IMR-90 (cell line): ENCODE measurements at regions not wholly inside any gene's neighbourhood (a gene's known extent, or its start where the extent isn't known, plus 50 kb on each side); places are given as distances from the start of the nearest gene placed in this dataset.

Source experiments
- ATAC-seq: fragments of 200-7000 bp; cut with Tn5 transposase; 2 replicates; pipeline ENCODE4 v1.9.1; 2020; ENCODE audit warnings: low read depth, mild to moderate bottlenecking, moderate library complexity
- BruUV-seq: library from RNA; stranded (reverse); fragments of 400-500 nt; replicated peaks from 2 replicates; lab custom pipeline; 2021; lab: Mats Ljungman, UMichigan
- CTCF ChIA-PET: fragments of 300-600 bp; formaldehyde crosslinking; extraction: SDS; loops from one replicate; lab custom pipeline; 2021; ENCODE audit warnings: antibody characterized with exemption; lab: Yijun Ruan, JAX
- POLR2A ChIA-PET: fragments of 300-600 bp; sonication (Branson Sonifier 250); formaldehyde crosslinking; loops from one replicate; lab custom pipeline; 2022; ENCODE audit warnings: antibody characterized with exemption; ENCODE audit not compliant: unreplicated experiment; lab: Charles Lee
- DNase-seq: peaks from one replicate; pipeline ENCODE4 v3.0.0; 2013
- H2AFZ ChIP-seq: replicated peaks from 2 replicates; pipeline ENCODE3; 2013; ENCODE audit warnings: low read length, mild to moderate bottlenecking; ENCODE audit not compliant: poor library complexity
- H2AK5ac ChIP-seq: 2 replicates; pipeline ENCODE4 v1.6.1; 2013; ENCODE audit warnings: low read depth, low read length, inconsistent platforms
- H2AK9ac ChIP-seq: replicated peaks from 2 replicates; pipeline ENCODE3; 2013; ENCODE audit warnings: mild to moderate bottlenecking, low read depth, low read length, moderate library complexity; ENCODE audit not compliant: poor library complexity
- H2BK120ac ChIP-seq: 2 replicates; pipeline ENCODE4 v1.6.1; 2013; ENCODE audit warnings: low read depth, low read length, inconsistent platforms
- H2BK15ac ChIP-seq: 3 replicates; pipeline ENCODE4 v1.6.1; 2013; ENCODE audit warnings: low read depth, low read length, inconsistent platforms
- H2BK20ac ChIP-seq: 2 replicates; pipeline ENCODE4 v1.6.1; 2013; ENCODE audit warnings: low read depth, mild to moderate bottlenecking, inconsistent platforms, low read length, moderate library complexity
- H2BK5ac ChIP-seq: 2 replicates; pipeline ENCODE4 v1.6.1; 2013; ENCODE audit warnings: mild to moderate bottlenecking, low read depth, low read length, inconsistent platforms; ENCODE audit not compliant: poor library complexity, severe bottlenecking
- H3K14ac ChIP-seq: replicated peaks from 2 replicates; pipeline ENCODE4 v1.6.1; 2013; ENCODE audit warnings: low read depth, low read length, inconsistent platforms
- H3K18ac ChIP-seq: 2 replicates; pipeline ENCODE4 v1.6.1; 2013; ENCODE audit warnings: low read depth, low read length, control low read depth
- H3K23ac ChIP-seq: 2 replicates; pipeline ENCODE4 v1.6.1; 2013; ENCODE audit warnings: low read depth, low read length, inconsistent platforms
- H3K27ac ChIP-seq: 2 replicates; pipeline ENCODE4 v1.5.1; 2013; ENCODE audit warnings: mild to moderate bottlenecking, control low read depth, low read length; ENCODE audit not compliant: insufficient read depth
- H3K27me3 ChIP-seq: 2 replicates; pipeline ENCODE4 v1.6.1; 2013; ENCODE audit warnings: low read length; ENCODE audit not compliant: control insufficient read depth, insufficient read depth
- H3K36me3 ChIP-seq: 2 replicates; pipeline ENCODE4 v1.6.1; 2013; ENCODE audit warnings: low read length, mixed read lengths; ENCODE audit not compliant: control insufficient read depth, insufficient read depth
- H3K4ac ChIP-seq: 2 replicates; pipeline ENCODE4 v1.6.1; 2013; ENCODE audit warnings: low read depth, low read length, inconsistent platforms
- H3K4me1 ChIP-seq: 2 replicates; pipeline ENCODE4 v1.6.1; 2013; ENCODE audit warnings: low read length, mixed read lengths; ENCODE audit not compliant: control insufficient read depth, insufficient read depth
- H3K4me2 ChIP-seq: 2 replicates; pipeline ENCODE4 v1.6.1; 2013; ENCODE audit warnings: low read depth, mild to moderate bottlenecking, control low read depth, low read length, moderate library complexity
- H3K4me3 ChIP-seq: 2 replicates; pipeline ENCODE4 v1.5.1; 2013; ENCODE audit warnings: low read depth, mild to moderate bottlenecking, control low read depth, low read length, moderate library complexity; ENCODE audit not compliant: insufficient read depth
- H3K56ac ChIP-seq: 2 replicates; pipeline ENCODE4 v1.6.1; 2013; ENCODE audit warnings: low read length, inconsistent platforms; ENCODE audit not compliant: insufficient read depth; ENCODE audit errors: extremely low read depth
- H3K79me1 ChIP-seq, 2 experiments: 2 replicates each; pipeline ENCODE4 v1.6.1; 2013; ENCODE audit warnings: low read length in 2 of 2, inconsistent platforms in 1 of 2, low read depth in 1 of 2
- H3K9ac ChIP-seq: 2 replicates; pipeline ENCODE4 v1.6.1; 2013; ENCODE audit warnings: low read depth, low read length, control low read depth
- H3K9me1 ChIP-seq: 2 replicates; pipeline ENCODE4 v1.6.1; 2013; ENCODE audit warnings: low read length, inconsistent platforms; ENCODE audit not compliant: insufficient read depth
- H3K9me3 ChIP-seq: 2 replicates; pipeline ENCODE4 v1.6.1; 2013; ENCODE audit warnings: low read length; ENCODE audit not compliant: control insufficient read depth, insufficient read depth
- H4K20me1 ChIP-seq: 2 replicates; pipeline ENCODE4 v1.6.1; 2013; ENCODE audit warnings: low read length, inconsistent platforms; ENCODE audit not compliant: insufficient read depth
- H4K5ac ChIP-seq: 2 replicates; pipeline ENCODE4 v1.6.1; 2013; ENCODE audit warnings: mild to moderate bottlenecking, low read depth, low read length, control low read depth
- H4K8ac ChIP-seq, 2 experiments: 2 replicates each; pipeline ENCODE4 v1.6.1; 2013; ENCODE audit warnings: low read depth in 2 of 2, low read length in 2 of 2, control low read depth in 1 of 2, inconsistent platforms in 1 of 2
- H4K91ac ChIP-seq: 2 replicates; pipeline ENCODE4 v1.6.1; 2013; ENCODE audit warnings: low read depth, low read length, inconsistent platforms; ENCODE audit not compliant: insufficient read depth
- BHLHE40 ChIP-seq: fragments of 150-350 bp; IDR thresholded peaks from 2 replicates; pipeline ENCODE4 v1.6.1; 2016; ENCODE audit warnings: mild to moderate bottlenecking, low read depth, low read length
- CEBPB ChIP-seq: IDR thresholded peaks from 2 replicates; pipeline ENCODE4 v1.6.1; 2012; ENCODE audit warnings: low read depth, low read length, improper control_type of control experiment
- CHD1 ChIP-seq: IDR thresholded peaks from 2 replicates; pipeline ENCODE4 v1.6.1; 2012; ENCODE audit warnings: low read depth, low read length, improper control_type of control experiment
- FOS ChIP-seq: fragments of 150-350 bp; IDR thresholded peaks from 2 replicates; pipeline ENCODE4 v1.6.1; 2016; ENCODE audit warnings: low read depth, low read length
- MAFK ChIP-seq: IDR thresholded peaks from 2 replicates; pipeline ENCODE4 v1.6.1; 2012; ENCODE audit warnings: low read depth, low read length, improper control_type of control experiment
- MAZ ChIP-seq: IDR thresholded peaks from 2 replicates; pipeline ENCODE4 v1.6.1; 2012; ENCODE audit warnings: low read depth, mild to moderate bottlenecking, low read length, improper control_type of control experiment, moderate library complexity, borderline replicate concordance
- NFE2L2 ChIP-seq: fragments of 150-350 bp; IDR thresholded peaks from 2 replicates; pipeline ENCODE4 v1.6.1; 2016; ENCODE audit warnings: low read depth, mild to moderate bottlenecking, low read length
- RAD21 ChIP-seq: IDR thresholded peaks from 2 replicates; pipeline ENCODE4 v1.6.1; 2012; ENCODE audit warnings: low read length, improper control_type of control experiment
- RCOR1 ChIP-seq: IDR thresholded peaks from 2 replicates; pipeline ENCODE4 v1.6.1; 2012; ENCODE audit warnings: mild to moderate bottlenecking, low read length, improper control_type of control experiment; ENCODE audit not compliant: insufficient replicate concordance
- RFX5 ChIP-seq: IDR thresholded peaks from 2 replicates; pipeline ENCODE4 v1.8.0; 2012; ENCODE audit warnings: low read depth, mild to moderate bottlenecking, low read length, moderate library complexity
- SMC3 ChIP-seq: fragments of 150-350 bp; IDR thresholded peaks from 2 replicates; pipeline ENCODE4 v1.6.1; 2016; ENCODE audit warnings: low read depth, mild to moderate bottlenecking, antibody characterized with exemption, low read length, moderate library complexity
- WGBS, 2 experiments: methylation state at CpG; one replicate each; pipeline versions ENCODE4 v1.1.5 to v1.1.7; 2013; ENCODE audit warnings: missing lambda C conversion rate in 2 of 2; ENCODE audit not compliant: insufficient read length in 1 of 2; ENCODE audit errors: extremely low coverage in 2 of 2; 5-methylcytosine and 5-hydroxymethylcytosine counted together
- dilution Hi-C: fragments of 300-500 bp; cut with HindIII; formaldehyde crosslinking; loops from one replicate; pipeline ENCODE4 v1.14.3; 2018; ENCODE audit warnings: low sequenced_read_pairs; ENCODE audit not compliant: unreplicated experiment
- in situ Hi-C: fragments of 300-500 bp; cut with MboI; formaldehyde crosslinking; loops from 3 replicates; pipeline ENCODE4 v1.14.3; 2019; ENCODE audit warnings: low sequenced_read_pairs, inconsistent platforms, mixed read lengths
- intact Hi-C: fragments of 100-400 bp; cut with micrococcal nuclease; formaldehyde crosslinking; loops from 2 replicates; pipeline ENCODE4 v1.10.0; 2022
- TF ChIP-seq, protein P1 (sequence below): fragments of 150-350 bp; IDR thresholded peaks from 2 replicates; pipeline ENCODE4 v1.6.1; 2016; ENCODE audit warnings: low read depth, mild to moderate bottlenecking, low read length, moderate library complexity, borderline replicate concordance
- TF ChIP-seq, protein P2 (sequence below): fragments of 150-350 bp; IDR thresholded peaks from 2 replicates; pipeline ENCODE4 v1.6.1; 2017; ENCODE audit warnings: mild to moderate bottlenecking, antibody characterized with exemption, low read length, low read depth
- TF ChIP-seq, protein P3 (sequence below): conservative IDR thresholded peaks from 2 replicates; pipeline ENCODE4 v1.5.1; 2012; ENCODE audit warnings: mild to moderate bottlenecking, low read depth, low read length, improper control_type of control experiment

GRCh38 chr2:41963661-41964525 lies 83.9 kb upstream of the PKDCC start:
- Histone ChIP-seq H3K23ac (no peak overlapping the region), H2BK20ac (no peak overlapping the region), H3K9me1 (peaks cover 11% of the 10 kb centered on the region), H3K14ac (no peak overlapping the region), H4K8ac (no peak overlapping the region), H2BK5ac (no peak overlapping the region), H3K27me3 (peaks cover 45% of the 10 kb centered on the region), H3K4me2 (no peak overlapping the region), H3K4me3 (no peak overlapping the region), H4K20me1 (no peaks in the 10 kb centered on the region), H2AK5ac (no peak overlapping the region), H4K5ac (no peak overlapping the region), H3K36me3 (no peaks in the 10 kb centered on the region), H3K4ac (no peak overlapping the region), H3K79me1 (no peaks in the 10 kb centered on the region), H4K91ac (no peak overlapping the region; the same call in 1 of the 2 replicates), H3K4me1 (peaks cover 27% of the 10 kb centered on the region), H3K27ac (no peak overlapping the region), H3K18ac (no peak overlapping the region), H2AFZ (peak overlapping the region; percentile 8), H3K9ac (no peak overlapping the region), H2BK120ac (no peak overlapping the region), H2BK15ac (no peak overlapping the region), H2AK9ac (no peak overlapping the region), H3K9me3 (no peaks in the 10 kb centered on the region), H3K56ac (no peak overlapping the region)
- dilution Hi-C loops, result no loop called here
- intact Hi-C loops, result no loop called here
- ATAC-seq, result peak; percentile 30; the same call in 1 of the 2 replicates
- WGBS, 2 experiments, result 0% methylated on average over 2 of the region's 10 CpGs; no CpG with 5 or more reads in 1 of the 2 experiments
- BruUV-seq, result no TSS peak
- ChIA-PET POLR2A (no interaction called here), CTCF (no interaction called here)
- TF ChIP-seq MAZ (no peak; the same call in 1 of the 2 replicates), RCOR1 (no peak), SMC3 (no peak), CHD1 (no peak), RAD21 (no peak), MAFK (no peak), RFX5 (no peak), BHLHE40 (no peak), FOS (no peak), CEBPB (no peak), NFE2L2 (no peak)
- TF ChIP-seq, protein P1, sequence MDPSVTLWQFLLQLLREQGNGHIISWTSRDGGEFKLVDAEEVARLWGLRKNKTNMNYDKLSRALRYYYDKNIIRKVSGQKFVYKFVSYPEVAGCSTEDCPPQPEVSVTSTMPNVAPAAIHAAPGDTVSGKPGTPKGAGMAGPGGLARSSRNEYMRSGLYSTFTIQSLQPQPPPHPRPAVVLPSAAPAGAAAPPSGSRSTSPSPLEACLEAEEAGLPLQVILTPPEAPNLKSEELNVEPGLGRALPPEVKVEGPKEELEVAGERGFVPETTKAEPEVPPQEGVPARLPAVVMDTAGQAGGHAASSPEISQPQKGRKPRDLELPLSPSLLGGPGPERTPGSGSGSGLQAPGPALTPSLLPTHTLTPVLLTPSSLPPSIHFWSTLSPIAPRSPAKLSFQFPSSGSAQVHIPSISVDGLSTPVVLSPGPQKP, result no peak
- TF ChIP-seq, protein P2, sequence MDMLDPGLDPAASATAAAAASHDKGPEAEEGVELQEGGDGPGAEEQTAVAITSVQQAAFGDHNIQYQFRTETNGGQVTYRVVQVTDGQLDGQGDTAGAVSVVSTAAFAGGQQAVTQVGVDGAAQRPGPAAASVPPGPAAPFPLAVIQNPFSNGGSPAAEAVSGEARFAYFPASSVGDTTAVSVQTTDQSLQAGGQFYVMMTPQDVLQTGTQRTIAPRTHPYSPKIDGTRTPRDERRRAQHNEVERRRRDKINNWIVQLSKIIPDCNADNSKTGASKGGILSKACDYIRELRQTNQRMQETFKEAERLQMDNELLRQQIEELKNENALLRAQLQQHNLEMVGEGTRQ, result no peak
- TF ChIP-seq, protein P3, sequence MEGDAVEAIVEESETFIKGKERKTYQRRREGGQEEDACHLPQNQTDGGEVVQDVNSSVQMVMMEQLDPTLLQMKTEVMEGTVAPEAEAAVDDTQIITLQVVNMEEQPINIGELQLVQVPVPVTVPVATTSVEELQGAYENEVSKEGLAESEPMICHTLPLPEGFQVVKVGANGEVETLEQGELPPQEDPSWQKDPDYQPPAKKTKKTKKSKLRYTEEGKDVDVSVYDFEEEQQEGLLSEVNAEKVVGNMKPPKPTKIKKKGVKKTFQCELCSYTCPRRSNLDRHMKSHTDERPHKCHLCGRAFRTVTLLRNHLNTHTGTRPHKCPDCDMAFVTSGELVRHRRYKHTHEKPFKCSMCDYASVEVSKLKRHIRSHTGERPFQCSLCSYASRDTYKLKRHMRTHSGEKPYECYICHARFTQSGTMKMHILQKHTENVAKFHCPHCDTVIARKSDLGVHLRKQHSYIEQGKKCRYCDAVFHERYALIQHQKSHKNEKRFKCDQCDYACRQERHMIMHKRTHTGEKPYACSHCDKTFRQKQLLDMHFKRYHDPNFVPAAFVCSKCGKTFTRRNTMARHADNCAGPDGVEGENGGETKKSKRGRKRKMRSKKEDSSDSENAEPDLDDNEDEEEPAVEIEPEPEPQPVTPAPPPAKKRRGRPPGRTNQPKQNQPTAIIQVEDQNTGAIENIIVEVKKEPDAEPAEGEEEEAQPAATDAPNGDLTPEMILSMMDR, result no peak
- in situ Hi-C loops, result no loop called here
- DNase-seq, result peak; percentile 26
